ENCODE measurements at regions not wholly inside any gene's neighbourhood (a gene's known extent, or its start where the extent isn't known, plus 50 kb on each side); places are given as distances from the start of the nearest gene placed in this dataset.

DNA sequence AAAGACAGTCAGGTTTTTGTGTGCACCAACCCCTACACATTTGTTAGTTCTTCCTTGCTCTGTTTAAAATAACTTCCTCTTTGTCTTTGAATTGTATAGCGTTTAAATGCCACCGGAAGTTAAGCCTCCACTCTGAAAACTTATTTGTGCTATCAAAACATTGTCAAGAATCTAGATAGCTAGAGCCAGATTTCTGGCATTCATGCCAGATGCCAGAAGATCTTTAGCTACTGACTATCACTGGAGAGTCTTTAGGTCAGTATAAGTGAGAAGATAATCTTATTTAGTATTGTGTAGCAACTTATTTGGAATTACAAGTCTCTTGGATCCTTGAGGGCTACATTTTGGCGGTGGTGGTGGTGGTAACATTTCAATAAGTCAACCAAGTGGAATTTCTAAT, 63.4 kb upstream of the ADAM23 start:
- H3K27ac Mint-ChIP-seq = no peak overlapping the region
- no peaks in the 10 kb centered on the region for H3K27me3 Mint-ChIP-seq
- no peak for DNase-seq (ENCODE audit: low spot score, unreplicated experiment)
- H3K4me3 Mint-ChIP-seq (ENCODE audit: low read depth) = no peak overlapping the region
- peaks cover 2% of the 10 kb centered on the region for H3K36me3 Mint-ChIP-seq (ENCODE audit: insufficient read depth)
- TF ChIP-seq, protein P1, sequence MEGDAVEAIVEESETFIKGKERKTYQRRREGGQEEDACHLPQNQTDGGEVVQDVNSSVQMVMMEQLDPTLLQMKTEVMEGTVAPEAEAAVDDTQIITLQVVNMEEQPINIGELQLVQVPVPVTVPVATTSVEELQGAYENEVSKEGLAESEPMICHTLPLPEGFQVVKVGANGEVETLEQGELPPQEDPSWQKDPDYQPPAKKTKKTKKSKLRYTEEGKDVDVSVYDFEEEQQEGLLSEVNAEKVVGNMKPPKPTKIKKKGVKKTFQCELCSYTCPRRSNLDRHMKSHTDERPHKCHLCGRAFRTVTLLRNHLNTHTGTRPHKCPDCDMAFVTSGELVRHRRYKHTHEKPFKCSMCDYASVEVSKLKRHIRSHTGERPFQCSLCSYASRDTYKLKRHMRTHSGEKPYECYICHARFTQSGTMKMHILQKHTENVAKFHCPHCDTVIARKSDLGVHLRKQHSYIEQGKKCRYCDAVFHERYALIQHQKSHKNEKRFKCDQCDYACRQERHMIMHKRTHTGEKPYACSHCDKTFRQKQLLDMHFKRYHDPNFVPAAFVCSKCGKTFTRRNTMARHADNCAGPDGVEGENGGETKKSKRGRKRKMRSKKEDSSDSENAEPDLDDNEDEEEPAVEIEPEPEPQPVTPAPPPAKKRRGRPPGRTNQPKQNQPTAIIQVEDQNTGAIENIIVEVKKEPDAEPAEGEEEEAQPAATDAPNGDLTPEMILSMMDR (IDR thresholded peaks at IDR 0.05; ENCODE audit: unreplicated experiment) = no peak
- H3K9me3 Mint-ChIP-seq (ENCODE audit: low read depth) = peaks cover 10% of the 10 kb centered on the region
- H3K4me1 Mint-ChIP-seq (ENCODE audit: low read depth) = no peaks in the 10 kb centered on the region

DNA sequence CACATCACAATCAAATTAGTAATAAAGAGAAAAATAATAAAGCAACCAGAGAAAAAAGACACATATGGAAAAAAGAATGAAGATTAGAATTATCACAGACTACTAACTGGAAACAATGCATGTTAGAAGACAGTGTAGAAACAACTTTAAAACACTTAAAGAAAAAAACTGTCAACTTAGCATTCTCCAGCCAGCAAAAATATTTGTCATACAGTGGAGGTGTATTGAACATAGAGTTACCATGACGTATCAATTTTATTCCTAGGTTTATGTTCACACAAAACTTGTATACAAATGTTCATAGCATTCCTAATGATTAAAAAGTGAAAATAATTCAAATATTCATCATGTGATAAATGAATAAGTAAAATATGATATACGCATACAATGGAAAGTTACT, 61.5 kb upstream of the ADAM23 start:
- no peak overlapping the region for H3K27ac Mint-ChIP-seq
- H3K9me3 Mint-ChIP-seq (ENCODE audit: low read depth) = peaks cover 6% of the 10 kb centered on the region
- no peak for DNase-seq (ENCODE audit: low spot score, unreplicated experiment)
- H3K4me1 Mint-ChIP-seq (ENCODE audit: low read depth) = no peaks in the 10 kb centered on the region
- no peaks in the 10 kb centered on the region for H3K36me3 Mint-ChIP-seq (ENCODE audit: insufficient read depth)
- no peak overlapping the region for H3K4me3 Mint-ChIP-seq (ENCODE audit: low read depth)
- TF ChIP-seq, protein P1 (IDR thresholded peaks at IDR 0.05; ENCODE audit: unreplicated experiment) = no peak
- H3K27me3 Mint-ChIP-seq = no peaks in the 10 kb centered on the region

DNA sequence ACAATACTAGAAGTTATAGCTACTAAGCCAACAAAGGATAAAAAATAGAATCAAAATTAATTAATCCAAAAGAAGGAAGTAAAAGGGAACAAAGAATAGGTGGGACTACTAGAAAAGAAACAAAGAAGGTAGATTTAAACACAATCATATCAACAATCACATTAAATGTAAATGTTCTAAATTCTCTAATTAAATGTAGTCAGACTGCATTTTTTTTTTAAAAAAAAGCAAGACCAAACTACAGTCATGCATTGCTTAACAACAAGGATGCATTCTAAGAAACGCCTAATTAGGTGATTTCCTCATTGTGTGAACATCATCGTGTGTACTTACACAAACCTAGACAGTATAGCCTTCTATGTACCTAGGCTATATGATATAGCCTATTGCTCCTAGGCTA, 59.7 kb upstream of the ADAM23 start:
- DNase-seq (ENCODE audit: low spot score, unreplicated experiment) = no peak
- TF ChIP-seq, protein P1 (IDR thresholded peaks at IDR 0.05; ENCODE audit: unreplicated experiment) = no peak
- H3K9me3 Mint-ChIP-seq (ENCODE audit: low read depth) = peaks cover 6% of the 10 kb centered on the region
- no peaks in the 10 kb centered on the region for H3K27me3 Mint-ChIP-seq
- no peaks in the 10 kb centered on the region for H3K36me3 Mint-ChIP-seq (ENCODE audit: insufficient read depth)
- H3K4me3 Mint-ChIP-seq (ENCODE audit: low read depth) = no peak overlapping the region
- no peak overlapping the region for H3K27ac Mint-ChIP-seq
- no peaks in the 10 kb centered on the region for H3K4me1 Mint-ChIP-seq (ENCODE audit: low read depth)

DNA sequence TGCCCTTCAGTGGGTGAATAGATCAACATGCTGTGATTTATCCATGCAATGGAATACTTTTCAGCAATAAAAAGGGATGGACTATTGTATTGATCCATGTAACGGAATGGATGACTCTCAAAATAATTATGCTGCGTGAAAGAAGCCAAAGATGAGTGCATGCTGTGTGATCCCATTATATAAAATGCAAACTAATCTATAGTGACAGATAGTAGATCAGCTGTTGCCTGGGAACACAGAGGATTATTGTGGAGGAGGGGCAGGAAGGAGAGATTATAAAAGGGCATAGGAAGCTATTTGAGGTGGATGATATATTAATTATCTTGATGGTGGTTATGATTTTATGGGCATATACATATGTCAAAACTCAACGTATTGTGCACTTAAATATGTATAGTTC, 55.5 kb upstream of the ADAM23 start:
- no peak for DNase-seq (ENCODE audit: low spot score, unreplicated experiment)
- Mint-ChIP-seq H3K27me3 (no peaks in the 10 kb centered on the region), H3K4me1 (ENCODE audit: low read depth) (no peaks in the 10 kb centered on the region), H3K9me3 (ENCODE audit: low read depth) (peaks cover 11% of the 10 kb centered on the region), H3K4me3 (ENCODE audit: low read depth) (no peak overlapping the region), H3K27ac (no peak overlapping the region), H3K36me3 (ENCODE audit: insufficient read depth) (no peaks in the 10 kb centered on the region)
- TF ChIP-seq, protein P1 (IDR thresholded peaks at IDR 0.05; ENCODE audit: unreplicated experiment) = no peak

DNA sequence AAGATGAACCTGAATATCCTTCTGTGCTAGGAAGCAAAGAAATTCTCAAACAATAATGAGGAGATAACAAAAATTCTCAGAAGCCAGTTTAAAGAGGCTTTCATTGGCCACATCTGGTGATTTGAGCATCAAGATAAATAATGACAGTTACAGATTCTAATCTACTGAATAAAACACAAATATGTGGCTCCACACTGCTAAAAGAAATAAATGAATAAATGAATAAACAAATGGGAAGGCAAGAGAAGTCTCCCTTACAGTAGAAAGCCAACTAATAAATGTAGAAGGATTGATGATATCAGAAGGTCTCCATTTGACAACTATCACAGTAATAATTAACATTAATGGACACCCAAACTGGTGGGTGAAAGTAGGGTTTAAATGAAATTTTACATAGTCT, 54.6 kb upstream of the ADAM23 start:
- Mint-ChIP-seq H3K36me3 (ENCODE audit: insufficient read depth) (peaks cover under 1% of the 10 kb centered on the region), H3K4me1 (ENCODE audit: low read depth) (no peaks in the 10 kb centered on the region), H3K27ac (no peak overlapping the region), H3K4me3 (ENCODE audit: low read depth) (no peak overlapping the region), H3K27me3 (no peaks in the 10 kb centered on the region), H3K9me3 (ENCODE audit: low read depth) (peaks cover 11% of the 10 kb centered on the region)
- DNase-seq (ENCODE audit: low spot score, unreplicated experiment) = no peak
- TF ChIP-seq, protein P1 (IDR thresholded peaks at IDR 0.05; ENCODE audit: unreplicated experiment) = no peak

Measured in progenitor cell of endocrine pancreas (in vitro differentiated cells).